Endothelial cell of umbilical vein (primary cell): ENCODE measurements at regions not wholly inside any gene's neighbourhood (a gene's known extent, or its start where the extent isn't known, plus 50 kb on each side); places are given as distances from the start of the nearest gene placed in this dataset.

Source experiments
- BruUV-seq: library from RNA; stranded (reverse); fragments of 400-500 nt; replicated peaks from 2 replicates; lab custom pipeline; 2021; lab: Mats Ljungman, UMichigan
- CTCF ChIA-PET: fragments of 300-600, 350-600 bp; sonication (Branson Sonifier 250); formaldehyde crosslinking; loops from one replicate; lab custom pipeline; 2021; ENCODE audit warnings: antibody characterized with exemption, inconsistent platforms; lab: Charles Lee
- POLR2A ChIA-PET: fragments of 300-600, 350-600 bp; sonication (Branson Sonifier 250); formaldehyde crosslinking; loops from one replicate; lab custom pipeline; 2021; ENCODE audit warnings: antibody characterized with exemption, inconsistent platforms; lab: Charles Lee
- DNase-seq: peaks from one replicate; pipeline ENCODE4 v3.0.0-alpha.2; 2011; ENCODE audit warnings: low read depth, low spot score
- FAIRE-seq: peaks from 2 replicates; lab custom pipeline; 2011; peaks lifted over from hg19 to GRCh38; lab: Jason Lieb, UNC
- H2AFZ ChIP-seq: 2 replicates; pipeline ENCODE4 v1.6.0; 2012; ENCODE audit warnings: low read depth, low read length, control low read depth, inconsistent platforms
- H3K27ac ChIP-seq: 2 replicates; pipeline ENCODE4 v1.5.1; 2011; ENCODE audit warnings: low read depth, mild to moderate bottlenecking, control low read depth, low read length, moderate library complexity; ENCODE audit not compliant: insufficient read depth
- H3K27me3 ChIP-seq, 2 experiments: 2 replicates each; pipeline versions ENCODE4 v1.6.0 to v1.6.1; 2011; ENCODE audit warnings: low read length in 2 of 2, mixed read lengths in 1 of 2; ENCODE audit not compliant: control insufficient read depth in 2 of 2, insufficient read depth in 2 of 2
- H3K36me3 ChIP-seq, 2 experiments: 2 replicates in 1 of 2; 3 replicates in 1 of 2; pipeline ENCODE4 v1.5.1; 2011; ENCODE audit warnings: low read length in 2 of 2, mild to moderate bottlenecking in 1 of 2, moderate library complexity in 1 of 2; ENCODE audit not compliant: control insufficient read depth in 2 of 2, insufficient read depth in 2 of 2; ENCODE audit errors: extremely low read depth in 1 of 2
- H3K4me1 ChIP-seq: 3 replicates; pipeline ENCODE4 v1.5.1; 2011; ENCODE audit warnings: mild to moderate bottlenecking, low read length; ENCODE audit not compliant: control insufficient read depth, insufficient read depth; ENCODE audit errors: extremely low read depth
- H3K4me2 ChIP-seq: 2 replicates; pipeline ENCODE4 v1.6.1; 2011; ENCODE audit warnings: low read length, control low read depth, mixed read lengths; ENCODE audit not compliant: insufficient read depth
- H3K4me3 ChIP-seq, 3 experiments: fragments of 200-600 bp in 1 of 3; sonication (generic), shearing (Covaris generic) in 1 of 3; replicated peaks in 1 of 3; 2 replicates each; pipeline ENCODE4 v1.5.1; 2011 to 2016; ENCODE audit warnings: control low read depth in 3 of 3, low read length in 3 of 3, mild to moderate bottlenecking in 2 of 3, inconsistent platforms in 1 of 3, low read depth in 1 of 3, moderate library complexity in 1 of 3; ENCODE audit not compliant: insufficient read depth in 1 of 3
- H3K79me2 ChIP-seq: 2 replicates; pipeline ENCODE4 v1.6.0; 2012; ENCODE audit warnings: low read length, inconsistent platforms; ENCODE audit not compliant: control insufficient read depth, insufficient read depth
- H3K9ac ChIP-seq: replicated peaks from 2 replicates; pipeline ENCODE3; 2011; ENCODE audit warnings: low read length, control low read depth; ENCODE audit not compliant: insufficient read depth; ENCODE audit errors: extremely low read depth
- H3K9me1 ChIP-seq: replicated peaks from 3 replicates; pipeline ENCODE4 v1.6.0; 2011; ENCODE audit warnings: mild to moderate bottlenecking, low read length; ENCODE audit not compliant: control insufficient read depth, insufficient read depth; ENCODE audit errors: extremely low read depth
- H3K9me3 ChIP-seq: replicated peaks from 2 replicates; pipeline ENCODE4 v1.5.1; 2012; ENCODE audit warnings: low read length, inconsistent platforms; ENCODE audit not compliant: control insufficient read depth, insufficient read depth
- H4K20me1 ChIP-seq: replicated peaks from 2 replicates; pipeline ENCODE3; 2011; ENCODE audit warnings: mild to moderate bottlenecking, low read length; ENCODE audit not compliant: control insufficient read depth, insufficient read depth; ENCODE audit errors: extremely low read depth
- EZH2 ChIP-seq: IDR thresholded peaks from 2 replicates; pipeline ENCODE4 v1.6.1; 2012; ENCODE audit warnings: borderline replicate concordance, low read depth, mild to moderate bottlenecking, moderate library complexity, low read length, inconsistent platforms; ENCODE audit not compliant: severe bottlenecking
- FOS ChIP-seq: IDR thresholded peaks from 2 replicates; pipeline ENCODE4 v1.6.1; 2011; ENCODE audit warnings: mild to moderate bottlenecking, low read length, moderate library complexity, borderline replicate concordance; ENCODE audit not compliant: insufficient read depth
- GATA2 ChIP-seq: IDR thresholded peaks from 2 replicates; pipeline ENCODE4 v1.7.0; 2011; ENCODE audit warnings: low read depth, mild to moderate bottlenecking, moderate library complexity, mixed read lengths, low read length; ENCODE audit not compliant: insufficient read length, insufficient read depth
- JUN ChIP-seq: IDR thresholded peaks from 2 replicates; pipeline ENCODE4 v1.6.1; 2011; ENCODE audit warnings: borderline replicate concordance, low read depth; ENCODE audit not compliant: insufficient read length, insufficient read depth
- MYC ChIP-seq: IDR thresholded peaks from one replicate; pipeline ENCODE4 v1.6.1; 2011; ENCODE audit warnings: mild to moderate bottlenecking, low read depth, low read length
- POLR2A ChIP-seq: IDR thresholded peaks from 2 replicates; pipeline ENCODE4 v1.6.1; 2012; ENCODE audit warnings: low read depth, mild to moderate bottlenecking, control low read depth, low read length
- POLR2AphosphoS5 ChIP-seq: IDR thresholded peaks from 2 replicates; pipeline ENCODE4 v1.6.1; 2012; ENCODE audit warnings: low read depth, mild to moderate bottlenecking, control low read depth, low read length, moderate library complexity; ENCODE audit not compliant: insufficient read depth
- dilution Hi-C: fragments of 300-500 bp; cut with MboI; formaldehyde crosslinking; loops from one replicate; pipeline ENCODE4 v1.15.0; 2019; ENCODE audit warnings: low sequenced_read_pairs; ENCODE audit not compliant: extremely low pct_ligation_motif_present
- intact Hi-C: fragments of 100-400 bp; cut with micrococcal nuclease; formaldehyde crosslinking; loops from one replicate; pipeline ENCODE4 v1.10.0; 2022
- TF ChIP-seq, protein P1 (sequence below): IDR thresholded peaks from 2 replicates; pipeline ENCODE4 v1.6.1; 2011; ENCODE audit not compliant: insufficient read depth, insufficient read length
- TF ChIP-seq, protein P2 (sequence below), 2 donors: IDR thresholded peaks; 1 replicate in 1 of 2; 2 replicates in 1 of 2; pipeline ENCODE4 v1.5.1; 2011; ENCODE audit warnings: low read length in 2 of 2, mild to moderate bottlenecking in 2 of 2, moderate library complexity in 2 of 2, control low read depth in 1 of 2, inconsistent platforms in 1 of 2, low read depth in 1 of 2; ENCODE audit not compliant: insufficient read depth in 1 of 2; ENCODE audit errors: extremely low read depth in 1 of 2

DNA sequence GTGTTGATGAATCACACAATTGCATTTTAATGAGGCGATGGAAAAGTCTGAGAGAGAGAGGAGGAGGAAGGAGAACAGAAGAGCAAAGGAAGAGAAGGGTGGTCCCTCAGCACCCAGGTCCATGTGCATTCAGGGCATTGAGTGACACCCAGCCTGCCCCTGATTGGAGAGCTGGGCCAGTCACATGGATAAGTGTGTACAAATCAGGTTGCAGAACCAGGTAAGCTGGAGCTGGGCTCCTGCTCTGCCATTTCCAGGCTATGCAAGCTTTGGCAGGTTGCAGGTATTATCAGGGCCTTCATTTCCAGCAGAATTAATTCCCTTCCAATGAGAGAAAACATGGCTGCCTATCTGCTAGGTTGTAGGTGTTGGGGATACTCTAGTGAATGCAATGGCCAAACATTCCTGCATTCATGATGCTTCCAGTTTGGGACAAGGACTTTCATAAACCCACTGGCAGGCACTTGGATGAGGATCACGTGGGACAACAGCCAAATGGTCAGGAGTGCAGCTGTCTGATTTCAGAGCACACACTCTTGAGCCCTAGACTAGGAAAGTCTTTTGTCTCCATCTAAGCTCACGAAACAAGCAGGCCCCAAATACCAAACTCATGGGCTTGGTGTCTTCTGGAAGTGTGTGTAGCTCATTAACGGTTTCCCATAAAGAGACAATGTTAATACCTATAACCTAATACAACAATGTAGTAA is 577.9 kb upstream of the CDH5 start:
- Histone ChIP-seq H3K79me2 (no peaks in the 10 kb centered on the region), H3K9me3 (no peaks in the 10 kb centered on the region), H3K4me3 (no peak overlapping the region), H3K9ac (no peak overlapping the region), H3K27me3 (no peaks in the 10 kb centered on the region), H2AFZ (no peak overlapping the region), H4K20me1 (no peaks in the 10 kb centered on the region), H3K36me3 (no peaks in the 10 kb centered on the region), H3K27ac (no peak overlapping the region), H3K9me1 (no peaks in the 10 kb centered on the region), H3K4me2 (no peak overlapping the region), H3K4me1 (no peaks in the 10 kb centered on the region)
- intact Hi-C loops (no loop called here), dilution Hi-C loops (no loop called here)
- DNase-seq (no peak), FAIRE-seq (no peak)
- no TSS peak for BruUV-seq
- CTCF ChIA-PET, result no interaction called here
- POLR2A ChIA-PET, result no interaction called here
- no peak for TF ChIP-seq JUN
- TF ChIP-seq, protein P1, sequence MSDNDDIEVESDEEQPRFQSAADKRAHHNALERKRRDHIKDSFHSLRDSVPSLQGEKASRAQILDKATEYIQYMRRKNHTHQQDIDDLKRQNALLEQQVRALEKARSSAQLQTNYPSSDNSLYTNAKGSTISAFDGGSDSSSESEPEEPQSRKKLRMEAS, result no peak
- no peak for TF ChIP-seq POLR2A
- no peak for TF ChIP-seq EZH2
- no peak for TF ChIP-seq POLR2AphosphoS5
- TF ChIP-seq, protein P2, sequence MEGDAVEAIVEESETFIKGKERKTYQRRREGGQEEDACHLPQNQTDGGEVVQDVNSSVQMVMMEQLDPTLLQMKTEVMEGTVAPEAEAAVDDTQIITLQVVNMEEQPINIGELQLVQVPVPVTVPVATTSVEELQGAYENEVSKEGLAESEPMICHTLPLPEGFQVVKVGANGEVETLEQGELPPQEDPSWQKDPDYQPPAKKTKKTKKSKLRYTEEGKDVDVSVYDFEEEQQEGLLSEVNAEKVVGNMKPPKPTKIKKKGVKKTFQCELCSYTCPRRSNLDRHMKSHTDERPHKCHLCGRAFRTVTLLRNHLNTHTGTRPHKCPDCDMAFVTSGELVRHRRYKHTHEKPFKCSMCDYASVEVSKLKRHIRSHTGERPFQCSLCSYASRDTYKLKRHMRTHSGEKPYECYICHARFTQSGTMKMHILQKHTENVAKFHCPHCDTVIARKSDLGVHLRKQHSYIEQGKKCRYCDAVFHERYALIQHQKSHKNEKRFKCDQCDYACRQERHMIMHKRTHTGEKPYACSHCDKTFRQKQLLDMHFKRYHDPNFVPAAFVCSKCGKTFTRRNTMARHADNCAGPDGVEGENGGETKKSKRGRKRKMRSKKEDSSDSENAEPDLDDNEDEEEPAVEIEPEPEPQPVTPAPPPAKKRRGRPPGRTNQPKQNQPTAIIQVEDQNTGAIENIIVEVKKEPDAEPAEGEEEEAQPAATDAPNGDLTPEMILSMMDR (IDR thresholded peaks at IDR 0.05; ENCODE audit: extremely low read depth in 1 of 2, insufficient read depth in 1 of 2, low read depth in 1 of 2, low read length in 2 of 2), result no peak
- TF ChIP-seq FOS, result no peak
- no peak for TF ChIP-seq GATA2
- no peak for TF ChIP-seq MYC
